Loucy (cell line): ENCODE measurements at regions not wholly inside any gene's neighbourhood (a gene's known extent, or its start where the extent isn't known, plus 50 kb on each side); places are given as distances from the start of the nearest gene placed in this dataset.

ENCODE experiments used
- CTCF ChIP-seq: fragments of 200-600 bp; sonication (generic); conservative IDR thresholded peaks from 2 replicates; pipeline ENCODE4 v1.5.1; 2014; ENCODE audit warnings: mild to moderate bottlenecking, antibody characterized with exemption, low read length
- EZH2phosphoT487 ChIP-seq: fragments of 200-600 bp; IDR thresholded peaks from 2 replicates; pipeline ENCODE4 v1.6.1; 2018; ENCODE audit warnings: antibody characterized with exemption, mild to moderate bottlenecking, moderate library complexity, borderline replicate concordance

GRCh38 chr10:52440612-52441285, 126.7 kb downstream of the DKK1 start:
- TF ChIP-seq CTCF (no peak), EZH2phosphoT487 (no peak)
